AG10803 (cell line): ENCODE measurements at regions not wholly inside any gene's neighbourhood (a gene's known extent, or its start where the extent isn't known, plus 50 kb on each side); places are given as distances from the start of the nearest gene placed in this dataset.

Experiments
- DNase-seq: peaks from one replicate; pipeline ENCODE4 v3.0.0; 2010; ENCODE audit warnings: low read depth
- H3K4me3 ChIP-seq: 2 replicates; pipeline ENCODE4 v1.5.1; 2011; ENCODE audit warnings: mild to moderate bottlenecking, low read length, control low read depth
- CTCF ChIP-seq: conservative IDR thresholded peaks from 2 replicates; pipeline ENCODE4 v1.5.1; 2011; ENCODE audit warnings: mild to moderate bottlenecking, low read length, control low read depth, inconsistent platforms

- DNase-seq: no peak
- no peak for TF ChIP-seq CTCF
- H3K4me3 ChIP-seq: no peak overlapping the region
Measured at GRCh38 chr4:45188501-45188900, 462.1 kb upstream of the GNPDA2 start.

DNA sequence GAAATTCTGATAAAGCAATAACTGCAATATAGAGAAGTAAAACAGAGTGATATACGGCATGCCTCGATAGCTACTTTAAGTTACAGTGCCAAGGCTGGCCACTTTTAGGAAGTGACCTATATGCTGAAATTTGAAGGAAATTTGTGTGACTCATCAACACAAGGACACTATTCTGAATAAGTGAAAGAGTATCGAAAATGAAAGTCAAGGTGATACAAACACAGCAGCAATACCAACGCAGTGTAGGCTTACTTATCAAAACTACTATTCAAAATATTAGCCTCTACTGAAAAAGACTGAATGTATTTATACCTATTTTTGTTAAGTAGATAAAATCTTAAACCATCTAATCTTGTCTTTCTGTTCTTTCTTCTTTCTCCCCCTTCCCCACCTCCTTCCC lies 459.9 kb upstream of the GNPDA2 start:
- no peak overlapping the region for H3K4me3 ChIP-seq
- no peak for DNase-seq
- TF ChIP-seq CTCF: no peak

DNA sequence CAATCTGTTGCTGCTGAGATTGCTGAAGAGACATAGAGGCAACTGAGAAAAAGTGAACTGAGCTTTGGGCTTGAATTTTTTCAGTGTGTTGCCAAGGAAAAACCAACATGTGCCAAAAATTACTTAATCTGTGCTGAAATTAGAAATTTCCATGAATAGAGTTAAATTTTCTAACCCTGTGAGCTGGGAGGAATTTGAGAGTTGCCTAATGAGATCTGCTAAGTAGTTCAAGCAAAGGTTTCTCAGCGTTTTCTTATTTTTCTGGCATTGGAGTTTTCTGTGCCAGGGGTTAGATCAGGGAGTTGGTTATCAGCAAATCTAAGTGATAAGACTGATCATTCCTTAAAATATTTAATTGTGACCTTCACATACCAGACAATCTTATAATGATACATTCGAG lies 457.5 kb upstream of the GNPDA2 start:
- no peak for DNase-seq
- H3K4me3 ChIP-seq: no peak overlapping the region
- no peak for TF ChIP-seq CTCF

GRCh38 chr4:45172636-45173035 lies 446.3 kb upstream of the GNPDA2 start:
- TF ChIP-seq CTCF: no peak
- H3K4me3 ChIP-seq: no peak overlapping the region
- DNase-seq: no peak

GRCh38 chr4:45160951-45161350 lies 434.6 kb upstream of the GNPDA2 start:
- no peak for TF ChIP-seq CTCF
- DNase-seq: no peak
- H3K4me3 ChIP-seq: no peak overlapping the region

DNA sequence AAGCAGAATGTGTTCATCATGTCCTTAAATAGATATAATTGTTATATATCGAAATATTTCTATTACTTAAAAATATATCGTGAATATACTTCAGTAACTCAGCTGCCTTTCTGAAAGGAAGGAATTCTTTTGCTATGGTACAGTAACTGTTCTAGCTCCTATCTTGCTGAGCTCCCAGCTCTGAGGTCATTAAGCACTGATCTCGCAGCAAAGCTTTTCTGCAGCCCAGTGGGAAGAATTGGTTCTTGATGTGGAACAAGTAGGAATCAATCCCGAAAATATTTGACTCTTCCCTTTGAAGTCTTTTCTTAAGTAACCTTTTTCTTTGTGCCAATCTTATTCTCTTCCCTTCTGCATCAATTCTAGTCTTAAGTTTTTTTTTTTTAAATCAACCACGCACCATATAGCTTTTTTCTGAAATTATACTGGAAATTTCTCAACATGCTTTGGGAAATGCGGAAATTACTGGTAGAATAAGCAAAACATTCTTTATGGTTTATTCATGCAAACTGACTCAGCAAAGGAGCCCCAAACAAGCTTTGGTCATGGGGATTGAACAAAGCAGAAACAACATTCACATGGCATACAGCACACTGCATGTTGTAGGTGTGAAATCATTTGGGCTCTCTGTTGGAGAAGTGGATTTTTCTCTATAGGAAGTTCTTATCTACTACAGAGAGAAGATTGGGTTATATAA lies 428.9 kb upstream of the GNPDA2 start:
- DNase-seq: no peak
- no peak for TF ChIP-seq CTCF
- H3K4me3 ChIP-seq: no peak overlapping the region

DNA sequence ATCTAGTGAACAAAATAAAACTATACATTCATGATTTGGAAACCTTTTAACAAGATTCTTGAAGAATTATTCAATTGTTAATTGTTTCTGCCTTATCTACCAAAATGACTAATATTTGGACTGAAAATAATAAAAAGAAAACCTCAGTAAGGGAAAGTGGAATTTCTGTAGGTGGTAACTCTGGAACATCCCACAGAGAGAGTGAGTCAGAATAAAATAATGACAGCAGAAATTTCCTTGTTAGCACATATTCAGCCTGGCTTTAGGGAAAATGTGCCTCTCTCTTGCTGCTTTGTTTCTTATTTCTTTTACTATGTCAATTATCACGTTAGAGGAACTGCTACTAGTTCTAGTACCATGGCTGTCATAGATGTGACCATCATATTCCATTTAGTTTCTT lies 421.5 kb upstream of the GNPDA2 start:
- DNase-seq: no peak
- no peak overlapping the region for H3K4me3 ChIP-seq
- no peak for TF ChIP-seq CTCF
